PC-3 (cell line): ENCODE measurements at regions not wholly inside any gene's neighbourhood (a gene's known extent, or its start where the extent isn't known, plus 50 kb on each side); places are given as distances from the start of the nearest gene placed in this dataset.

ENCODE experiments used
- ATAC-seq: fragments of 200-7000 bp; cut with Tn5 transposase; 2 replicates; pipeline ENCODE4 v1.9.1; 2020; ENCODE audit warnings: mild to moderate bottlenecking, moderate library complexity
- BruUV-seq: library from RNA; stranded (reverse); fragments of 400-500 nt; replicated peaks from 2 replicates; lab custom pipeline; 2021; lab: Mats Ljungman, UMichigan
- CTCF ChIA-PET: fragments of 300-600 bp; sonication (Branson Sonifier 250); formaldehyde crosslinking; loops from one replicate; lab custom pipeline; 2022; ENCODE audit warnings: antibody characterized with exemption; lab: Charles Lee
- POLR2A ChIA-PET: fragments of 300-600 bp; sonication (Branson Sonifier 250); formaldehyde crosslinking; loops from one replicate; lab custom pipeline; 2022; ENCODE audit warnings: antibody characterized with exemption; ENCODE audit not compliant: unreplicated experiment; lab: Charles Lee
- DNase-seq: peaks from one replicate; pipeline ENCODE4 v3.0.0-alpha.2; 2015
- H2AFZ ChIP-seq: fragments of 300-600 bp; sonication (generic); 2 replicates; pipeline ENCODE4 v1.6.0; 2016; ENCODE audit warnings: antibody characterized with exemption, low read length
- H3F3A ChIP-seq: fragments of 300-600 bp; sonication (generic); one replicate; pipeline ENCODE4 v1.6.0; 2017; ENCODE audit warnings: antibody characterized with exemption, low read length, control low read depth, mild to moderate bottlenecking; ENCODE audit not compliant: unreplicated experiment
- H3K27ac ChIP-seq: fragments of 300-600 bp; sonication (generic); 2 replicates; pipeline ENCODE4 v1.5.1; 2016; ENCODE audit warnings: mild to moderate bottlenecking, low read length
- H3K27me3 ChIP-seq: fragments of 300-600 bp; sonication (generic); 2 replicates; pipeline ENCODE4 v1.6.1; 2016; ENCODE audit warnings: low read length, mixed read lengths
- H3K36me3 ChIP-seq: fragments of 300-600 bp; sonication (generic); 2 replicates; pipeline ENCODE4 v1.6.1; 2016; ENCODE audit warnings: low read depth, mixed run types, low read length, mixed read lengths
- H3K4me1 ChIP-seq: fragments of 300-600 bp; sonication (generic); 2 replicates; pipeline ENCODE4 v1.5.1; 2016; ENCODE audit warnings: low read length; ENCODE audit not compliant: insufficient read depth
- H3K4me2 ChIP-seq: fragments of 300-600 bp; sonication (generic); 2 replicates; pipeline ENCODE4 v1.6.0; 2016; ENCODE audit warnings: low read length
- H3K4me3 ChIP-seq: fragments of 300-600 bp; sonication (generic); 2 replicates; pipeline ENCODE4 v1.5.1; 2016; ENCODE audit warnings: mild to moderate bottlenecking, low read length, mixed read lengths
- H3K79me2 ChIP-seq: fragments of 300-600 bp; sonication (generic); 2 replicates; pipeline ENCODE4 v1.6.1; 2017; ENCODE audit warnings: low read length, mixed read lengths
- H3K9ac ChIP-seq: fragments of 300-600 bp; sonication (generic); 2 replicates; pipeline ENCODE4 v1.6.0; 2016; ENCODE audit warnings: mild to moderate bottlenecking, low read length
- H3K9me2 ChIP-seq: fragments of 300-600 bp; sonication (generic); replicated peaks from 2 replicates; pipeline ENCODE4 v1.6.1; 2016; ENCODE audit warnings: mixed run types, low read length, mixed read lengths
- H3K9me3 ChIP-seq: fragments of 300-600 bp; sonication (generic); 2 replicates; pipeline ENCODE4 v1.6.1; 2016; ENCODE audit warnings: low read length, mixed read lengths
- H4K20me1 ChIP-seq: fragments of 300-600 bp; sonication (generic); 2 replicates; pipeline ENCODE4 v1.6.1; 2016; ENCODE audit warnings: low read length, mixed read lengths
- EZH2 ChIP-seq: fragments of 300-600 bp; sonication (generic); IDR thresholded peaks from one replicate; pipeline ENCODE4 v1.6.1; 2017; ENCODE audit warnings: antibody characterized with exemption, mild to moderate bottlenecking, low read length; ENCODE audit not compliant: unreplicated experiment
- EZH2phosphoT487 ChIP-seq: fragments of 300-600 bp; sonication (generic); IDR thresholded peaks from 2 replicates; pipeline ENCODE4 v1.6.1; 2018; ENCODE audit warnings: mild to moderate bottlenecking, antibody characterized with exemption, low read length, borderline replicate concordance
- intact Hi-C: fragments of 100-400 bp; cut with micrococcal nuclease; formaldehyde crosslinking; loops from 2 replicates; pipeline ENCODE4 v1.9.0; 2023
- TF ChIP-seq, protein P1 (sequence below): fragments of 300-600 bp; sonication (generic); conservative IDR thresholded peaks from 2 replicates; pipeline ENCODE4 v1.5.1; 2017; ENCODE audit warnings: antibody characterized with exemption, low read depth, mild to moderate bottlenecking, low read length

DNA sequence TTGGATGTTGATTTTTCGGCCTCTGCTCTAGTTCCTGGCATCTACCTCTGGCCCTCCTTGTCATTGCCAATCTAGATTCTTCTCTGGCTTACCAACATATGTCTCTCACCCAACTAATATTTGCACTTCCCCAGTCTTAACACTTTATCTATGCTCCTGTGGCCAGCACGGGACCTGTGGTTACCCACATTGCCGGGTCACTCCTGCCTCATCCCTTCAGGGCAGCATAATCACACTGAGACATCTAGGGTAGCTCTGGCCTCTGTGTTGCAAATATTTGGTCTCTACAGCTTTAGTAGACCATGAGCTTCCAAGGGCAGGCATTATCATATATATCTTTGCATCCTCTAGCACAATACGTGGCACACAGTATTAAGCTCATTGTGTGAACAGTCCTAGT, 182.0 kb upstream of the ARHGAP20 start:
- Histone ChIP-seq H3K9me3 (no peaks in the 10 kb centered on the region), H3K36me3 (no peaks in the 10 kb centered on the region), H3K9ac (no peak overlapping the region), H3K79me2 (no peaks in the 10 kb centered on the region), H4K20me1 (no peaks in the 10 kb centered on the region), H3K4me3 (no peak overlapping the region), H3K27me3 (peaks cover 23% of the 10 kb centered on the region; the same call in 1 of the 2 replicates), H3K4me2 (no peak overlapping the region), H3K27ac (no peak overlapping the region), H3K9me2 (no peaks in the 10 kb centered on the region), H2AFZ (no peak overlapping the region), H3F3A (no peaks in the 10 kb centered on the region), H3K4me1 (no peaks in the 10 kb centered on the region)
- DNase-seq (no peak), ATAC-seq (no peak)
- ChIA-PET POLR2A (no interaction called here), CTCF (no interaction called here)
- intact Hi-C loops, result no loop called here
- TF ChIP-seq, protein P1, sequence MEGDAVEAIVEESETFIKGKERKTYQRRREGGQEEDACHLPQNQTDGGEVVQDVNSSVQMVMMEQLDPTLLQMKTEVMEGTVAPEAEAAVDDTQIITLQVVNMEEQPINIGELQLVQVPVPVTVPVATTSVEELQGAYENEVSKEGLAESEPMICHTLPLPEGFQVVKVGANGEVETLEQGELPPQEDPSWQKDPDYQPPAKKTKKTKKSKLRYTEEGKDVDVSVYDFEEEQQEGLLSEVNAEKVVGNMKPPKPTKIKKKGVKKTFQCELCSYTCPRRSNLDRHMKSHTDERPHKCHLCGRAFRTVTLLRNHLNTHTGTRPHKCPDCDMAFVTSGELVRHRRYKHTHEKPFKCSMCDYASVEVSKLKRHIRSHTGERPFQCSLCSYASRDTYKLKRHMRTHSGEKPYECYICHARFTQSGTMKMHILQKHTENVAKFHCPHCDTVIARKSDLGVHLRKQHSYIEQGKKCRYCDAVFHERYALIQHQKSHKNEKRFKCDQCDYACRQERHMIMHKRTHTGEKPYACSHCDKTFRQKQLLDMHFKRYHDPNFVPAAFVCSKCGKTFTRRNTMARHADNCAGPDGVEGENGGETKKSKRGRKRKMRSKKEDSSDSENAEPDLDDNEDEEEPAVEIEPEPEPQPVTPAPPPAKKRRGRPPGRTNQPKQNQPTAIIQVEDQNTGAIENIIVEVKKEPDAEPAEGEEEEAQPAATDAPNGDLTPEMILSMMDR, result no peak
- no peak for TF ChIP-seq EZH2phosphoT487
- no TSS peak for BruUV-seq

DNA sequence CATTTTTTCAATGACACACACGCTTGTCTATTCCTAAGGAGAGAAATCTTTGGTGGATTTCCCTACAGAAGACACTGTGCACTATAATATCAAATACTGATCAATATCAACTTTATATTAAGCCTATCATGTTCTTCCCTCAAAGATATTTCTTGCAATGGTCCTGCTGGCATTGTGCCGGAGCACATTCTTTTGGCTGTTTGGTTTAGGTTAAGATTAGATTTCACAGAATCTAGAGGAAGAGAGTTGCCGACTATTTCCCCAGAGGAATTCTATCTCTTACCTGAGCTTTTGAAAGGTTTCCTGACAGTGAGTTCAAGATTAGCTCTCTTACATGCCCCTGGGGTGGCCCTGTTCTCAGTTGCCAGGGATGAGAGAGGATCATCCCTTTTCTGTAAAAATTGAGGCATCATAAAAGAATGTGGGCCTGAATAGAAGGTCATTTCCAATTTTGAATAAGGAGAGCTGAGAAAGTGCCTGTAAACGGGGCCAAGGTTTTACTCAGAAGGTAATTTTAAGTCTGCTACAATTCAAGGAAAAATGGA, 180.6 kb upstream of the ARHGAP20 start:
- Histone ChIP-seq H3K79me2 (no peaks in the 10 kb centered on the region), H4K20me1 (no peaks in the 10 kb centered on the region), H3K4me1 (no peaks in the 10 kb centered on the region), H2AFZ (no peak overlapping the region), H3K27ac (no peak overlapping the region), H3K9ac (no peak overlapping the region), H3K4me3 (no peak overlapping the region), H3K4me2 (no peak overlapping the region), H3F3A (no peaks in the 10 kb centered on the region), H3K36me3 (no peaks in the 10 kb centered on the region), H3K9me2 (no peaks in the 10 kb centered on the region), H3K27me3 (peaks cover 37% of the 10 kb centered on the region), H3K9me3 (no peaks in the 10 kb centered on the region)
- DNase-seq (no peak), ATAC-seq (no peak)
- ChIA-PET CTCF (no interaction called here), POLR2A (no interaction called here)
- TF ChIP-seq EZH2phosphoT487 (no peak), EZH2 (no peak)
- TF ChIP-seq, protein P1, result no peak
- no TSS peak for BruUV-seq
- intact Hi-C loops, result no loop called here

DNA sequence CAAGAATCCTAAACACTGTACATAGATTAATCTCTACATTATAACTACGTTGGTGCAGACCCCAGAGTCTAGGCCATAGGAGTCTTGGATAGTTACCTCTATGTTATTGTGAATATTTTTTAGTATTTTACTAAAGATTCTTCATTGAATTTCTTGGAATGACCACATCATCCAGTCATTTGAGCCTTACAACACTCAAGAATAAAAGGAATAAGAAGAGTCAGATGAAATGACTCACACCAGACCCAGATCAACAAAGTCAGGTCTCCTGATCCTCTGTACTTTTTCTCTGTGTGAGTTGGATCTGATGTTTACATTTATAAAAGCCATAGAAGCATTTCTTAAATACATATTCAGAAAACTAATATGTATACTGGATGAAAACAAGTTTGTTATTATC, 179.2 kb upstream of the ARHGAP20 start:
- Histone ChIP-seq H3K4me3 (no peak overlapping the region), H3K9me2 (no peaks in the 10 kb centered on the region), H3K4me1 (no peaks in the 10 kb centered on the region), H3K9me3 (no peaks in the 10 kb centered on the region), H3K27me3 (peaks cover 44% of the 10 kb centered on the region), H2AFZ (no peak overlapping the region), H3K9ac (no peak overlapping the region), H3K4me2 (no peak overlapping the region), H3K36me3 (no peaks in the 10 kb centered on the region), H3K27ac (no peak overlapping the region), H4K20me1 (no peaks in the 10 kb centered on the region), H3K79me2 (no peaks in the 10 kb centered on the region), H3F3A (no peaks in the 10 kb centered on the region)
- BruUV-seq, result no TSS peak
- no peak for DNase-seq
- TF ChIP-seq EZH2, result no peak
- TF ChIP-seq, protein P1, result no peak
- TF ChIP-seq EZH2phosphoT487, result no peak
- intact Hi-C loops, result no loop called here
- no peak for ATAC-seq
- ChIA-PET CTCF (no interaction called here), POLR2A (no interaction called here)
